HG02884 (cell line): ENCODE measurements at regions not wholly inside any gene's neighbourhood (a gene's known extent, or its start where the extent isn't known, plus 50 kb on each side); places are given as distances from the start of the nearest gene placed in this dataset.
A peak's percentile ranks its signal among the peaks of the same experiment; 100 is the strongest.

Experiments
- ATAC-seq: cut with Tn5 transposase; IDR thresholded peaks from one replicate; pipeline ENCODE4 v1.9.1; 2021; ENCODE audit warnings: mild to moderate bottlenecking, moderate library complexity; ENCODE audit not compliant: unreplicated experiment

GRCh38 chr12:88413646-88414045 is 166.6 kb downstream of the KITLG start:
- no peak for ATAC-seq

- ATAC-seq: no peak
These were observed 164.1 kb downstream of the KITLG start for GRCh38 chr12:88416155-88416554.

GRCh38 chr12:88416786-88417185 is 163.5 kb downstream of the KITLG start:
- no peak for ATAC-seq

GRCh38 chr12:88417531-88417930 is 162.7 kb downstream of the KITLG start:
- ATAC-seq: no peak

GRCh38 chr12:88418856-88419497 is 161.3 kb downstream of the KITLG start:
- no peak for ATAC-seq

GRCh38 chr12:88419794-88420193 is 160.5 kb downstream of the KITLG start:
- no peak for ATAC-seq

- no peak for ATAC-seq
These were observed 159.8 kb downstream of the KITLG start for GRCh38 chr12:88420457-88420856.

GRCh38 chr12:88424791-88425730 is 155.2 kb downstream of the KITLG start:
- no peak for ATAC-seq

- no peak for ATAC-seq
These were observed 151.9 kb downstream of the KITLG start for GRCh38 chr12:88428350-88428749.

- ATAC-seq: no peak
These were observed 149.0 kb downstream of the KITLG start for GRCh38 chr12:88431246-88431645.

GRCh38 chr12:88432531-88433490 is 147.5 kb downstream of the KITLG start:
- ATAC-seq: no peak

GRCh38 chr12:88433997-88434703 is 146.1 kb downstream of the KITLG start:
- peak; percentile 96 for ATAC-seq

- ATAC-seq: no peak
These were observed 144.8 kb downstream of the KITLG start for GRCh38 chr12:88435334-88436076.

GRCh38 chr12:88437226-88437625 is 143.0 kb downstream of the KITLG start:
- no peak for ATAC-seq
